Trophoblast cell (in vitro differentiated cells and primary cell): ENCODE measurements at regions not wholly inside any gene's neighbourhood (a gene's known extent, or its start where the extent isn't known, plus 50 kb on each side); places are given as distances from the start of the nearest gene placed in this dataset.

Experiments
- DNase-seq, 2 donors: peaks; one replicate each; pipeline ENCODE4 v3.0.0-alpha.2; 2016
- H2AFZ ChIP-seq: 2 replicates; pipeline ENCODE4 v1.6.1; 2013; ENCODE audit warnings: low read length, moderate library complexity, mild to moderate bottlenecking; ENCODE audit not compliant: insufficient read depth, poor library complexity
- H2AK5ac ChIP-seq: 2 replicates; pipeline ENCODE4 v1.6.1; 2013; ENCODE audit warnings: mild to moderate bottlenecking, low read length
- H2BK120ac ChIP-seq: 2 replicates; pipeline ENCODE4 v1.6.1; 2013; ENCODE audit warnings: low read length, mild to moderate bottlenecking, moderate library complexity; ENCODE audit not compliant: insufficient read depth, poor library complexity
- H2BK12ac ChIP-seq: 2 replicates; pipeline ENCODE4 v1.6.1; 2013; ENCODE audit warnings: mild to moderate bottlenecking, low read length, moderate library complexity
- H2BK5ac ChIP-seq: 2 replicates; pipeline ENCODE4 v1.6.1; 2013; ENCODE audit warnings: low read length, low read depth, moderate library complexity, mild to moderate bottlenecking; ENCODE audit not compliant: poor library complexity
- H3K14ac ChIP-seq: 2 replicates; pipeline ENCODE4 v1.6.1; 2013; ENCODE audit warnings: mild to moderate bottlenecking, low read length
- H3K18ac ChIP-seq: 2 replicates; pipeline ENCODE4 v1.6.1; 2013; ENCODE audit warnings: mild to moderate bottlenecking, low read length
- H3K23ac ChIP-seq: 2 replicates; pipeline ENCODE4 v1.6.1; 2013; ENCODE audit warnings: low read length
- H3K27ac ChIP-seq: 2 replicates; pipeline ENCODE4 v1.5.1; 2013; ENCODE audit warnings: low read depth, mild to moderate bottlenecking, inconsistent platforms, low read length, moderate library complexity
- H3K27me3 ChIP-seq: 2 replicates; pipeline ENCODE4 v1.6.1; 2013; ENCODE audit warnings: inconsistent platforms, mild to moderate bottlenecking, low read length, moderate library complexity; ENCODE audit not compliant: insufficient read depth
- H3K36me3 ChIP-seq, 2 experiments: 1 replicate in 1 of 2; 2 replicates in 1 of 2; pipeline ENCODE4 v1.6.1; 2013; ENCODE audit warnings: low read length in 2 of 2, mild to moderate bottlenecking in 2 of 2, moderate library complexity in 1 of 2; ENCODE audit not compliant: insufficient read depth in 2 of 2, control insufficient read depth in 1 of 2
- H3K4ac ChIP-seq: 2 replicates; pipeline ENCODE4 v1.6.1; 2013; ENCODE audit warnings: low read depth, mild to moderate bottlenecking, low read length, moderate library complexity
- H3K4me1 ChIP-seq, 2 experiments: 1 replicate in 1 of 2; 2 replicates in 1 of 2; pipeline ENCODE4 v1.6.1; 2013; ENCODE audit warnings: low read length in 2 of 2, mild to moderate bottlenecking in 2 of 2, moderate library complexity in 1 of 2; ENCODE audit not compliant: insufficient read depth in 2 of 2, control insufficient read depth in 1 of 2
- H3K4me2 ChIP-seq: 2 replicates; pipeline ENCODE4 v1.6.1; 2013; ENCODE audit warnings: inconsistent platforms, mild to moderate bottlenecking, low read length, moderate library complexity
- H3K4me3 ChIP-seq: 2 replicates; pipeline ENCODE4 v1.5.1; 2013; ENCODE audit warnings: mild to moderate bottlenecking, low read depth, low read length, inconsistent platforms
- H3K79me1 ChIP-seq: one replicate; pipeline ENCODE4 v1.6.1; 2013; ENCODE audit warnings: low read length
- H3K79me2 ChIP-seq: 2 replicates; pipeline ENCODE4 v1.6.1; 2013; ENCODE audit warnings: low read length, mild to moderate bottlenecking; ENCODE audit not compliant: control insufficient read depth, insufficient read depth, poor library complexity
- H3K9ac ChIP-seq: 2 replicates; pipeline ENCODE4 v1.6.1; 2013; ENCODE audit warnings: mild to moderate bottlenecking, low read length
- H3K9me3 ChIP-seq: 2 replicates; pipeline ENCODE4 v1.6.1; 2013; ENCODE audit warnings: low read depth, mild to moderate bottlenecking, control low read depth, inconsistent platforms, low read length; ENCODE audit not compliant: insufficient read depth
- H4K12ac ChIP-seq: 2 replicates; pipeline ENCODE4 v1.6.1; 2013; ENCODE audit warnings: low read depth, mild to moderate bottlenecking, low read length, moderate library complexity
- H4K8ac ChIP-seq: 2 replicates; pipeline ENCODE4 v1.6.1; 2013; ENCODE audit warnings: low read depth, mild to moderate bottlenecking, low read length, moderate library complexity
- H4K91ac ChIP-seq: one replicate; pipeline ENCODE4 v1.6.1; 2013; ENCODE audit warnings: low read depth, mild to moderate bottlenecking, low read length, moderate library complexity
- WGBS: extraction: QIAGEN DNeasy Blood & Tissue Kit; methylation state at CpG from one replicate; pipeline ENCODE4 v1.1.7; 2013; ENCODE audit warnings: missing lambda C conversion rate; ENCODE audit not compliant: insufficient read length, insufficient coverage; ENCODE audit errors: extremely low coverage; 5-methylcytosine and 5-hydroxymethylcytosine counted together

- WGBS = no CpG with 5 or more reads among the region's 3 CpGs
- no peak overlapping the region for H2AK5ac ChIP-seq
- H3K18ac ChIP-seq = no peak overlapping the region
- H3K27ac ChIP-seq = no peak overlapping the region
- no peaks in the 10 kb centered on the region for H3K27me3 ChIP-seq
- H3K4me2 ChIP-seq = no peak overlapping the region
- no peak overlapping the region for H4K91ac ChIP-seq
- H3K79me2 ChIP-seq = no peaks in the 10 kb centered on the region
- no peak overlapping the region for H3K23ac ChIP-seq
- H2AFZ ChIP-seq = no peak overlapping the region
- no peak overlapping the region for H3K9ac ChIP-seq
- H3K36me3 ChIP-seq = no peaks in the 10 kb centered on the region
- peaks cover 4 to 6% of the 10 kb centered on the region in 2 experiments for H3K4me1 ChIP-seq
- no peak overlapping the region for H2BK120ac ChIP-seq
- no peak overlapping the region for H3K4me3 ChIP-seq
- no peak overlapping the region for H2BK12ac ChIP-seq
- DNase-seq = no peak
- no peak overlapping the region for H3K4ac ChIP-seq
- no peak overlapping the region for H4K12ac ChIP-seq
- H3K9me3 ChIP-seq = no peaks in the 10 kb centered on the region
- H3K79me1 ChIP-seq = peaks cover 9% of the 10 kb centered on the region
- no peak overlapping the region for H3K14ac ChIP-seq
- no peak overlapping the region for H4K8ac ChIP-seq
- H2BK5ac ChIP-seq = no peak overlapping the region
These were observed 62.9 kb upstream of the FOXN2 start for GRCh38 chr2:48251437-48252148.

GRCh38 chr2:48253301-48253700 lies 61.2 kb upstream of the FOXN2 start:
- Histone ChIP-seq H3K27ac (no peak overlapping the region), H3K9ac (no peak overlapping the region), H4K8ac (no peak overlapping the region), H2AK5ac (no peak overlapping the region), H3K4me1 (peaks cover under 1 to 6% of the 10 kb centered on the region in 2 experiments), H4K12ac (no peak overlapping the region), H2BK12ac (no peak overlapping the region), H3K9me3 (no peaks in the 10 kb centered on the region), H3K4me2 (no peak overlapping the region), H2AFZ (no peak overlapping the region), H3K4me3 (no peak overlapping the region), H3K79me2 (no peaks in the 10 kb centered on the region), H3K4ac (no peak overlapping the region), H3K36me3 (no peaks in the 10 kb centered on the region), H3K18ac (no peak overlapping the region), H2BK120ac (no peak overlapping the region), H3K27me3 (no peaks in the 10 kb centered on the region), H3K14ac (no peak overlapping the region), H3K79me1 (peaks cover 4% of the 10 kb centered on the region), H4K91ac (no peak overlapping the region), H2BK5ac (no peak overlapping the region), H3K23ac (no peak overlapping the region)
- WGBS = no CpG with 5 or more reads among the region's 1 CpG
- DNase-seq = no peak

- H3K27me3 ChIP-seq = no peaks in the 10 kb centered on the region
- H2AFZ ChIP-seq = no peak overlapping the region
These were observed 59.6 kb upstream of the FOXN2 start for GRCh38 chr2:48254839-48255238.

GRCh38 chr2:48257456-48257855 lies 57.0 kb upstream of the FOXN2 start:
- no peak overlapping the region for H3K4me2 ChIP-seq
- H3K4me3 ChIP-seq = no peak overlapping the region
- no peak for DNase-seq
- no peak overlapping the region for H3K18ac ChIP-seq
- H3K79me2 ChIP-seq = no peaks in the 10 kb centered on the region
- no peak overlapping the region for H4K12ac ChIP-seq
- no peak overlapping the region for H4K8ac ChIP-seq
- H4K91ac ChIP-seq = no peak overlapping the region
- no peak overlapping the region for H3K14ac ChIP-seq
- H3K36me3 ChIP-seq = no peaks in the 10 kb centered on the region
- no CpG with 5 or more reads among the region's 2 CpGs for WGBS
- H3K4ac ChIP-seq = no peak overlapping the region
- H3K79me1 ChIP-seq = peaks cover 5% of the 10 kb centered on the region
- no peak overlapping the region for H3K9ac ChIP-seq
- H2AK5ac ChIP-seq = no peak overlapping the region
- H3K4me1 ChIP-seq = peaks cover 0 to 2% of the 10 kb centered on the region in 2 experiments
- no peak overlapping the region for H2BK5ac ChIP-seq
- H3K27ac ChIP-seq = no peak overlapping the region
- no peak overlapping the region for H2AFZ ChIP-seq
- peak overlapping the region; percentile 45 for H2BK120ac ChIP-seq
- H3K9me3 ChIP-seq = no peaks in the 10 kb centered on the region
- no peak overlapping the region for H3K23ac ChIP-seq
- H2BK12ac ChIP-seq = no peak overlapping the region
- H3K27me3 ChIP-seq = no peaks in the 10 kb centered on the region

More at GRCh38 chr2:48254839-48255238, 59.6 kb upstream of the FOXN2 start:
- Histone ChIP-seq H3K23ac (no peak overlapping the region), H4K91ac (no peak overlapping the region), H4K8ac (no peak overlapping the region), H3K36me3 (no peaks in the 10 kb centered on the region), H3K4me1 (peaks cover 0 to 5% of the 10 kb centered on the region in 2 experiments), H3K4ac (no peak overlapping the region), H3K4me2 (no peak overlapping the region), H4K12ac (no peak overlapping the region), H3K9me3 (no peaks in the 10 kb centered on the region), H2BK5ac (no peak overlapping the region), H3K9ac (no peak overlapping the region), H3K27ac (no peak overlapping the region), H3K14ac (no peak overlapping the region), H2AK5ac (no peak overlapping the region), H3K79me2 (no peaks in the 10 kb centered on the region), H3K18ac (no peak overlapping the region), H3K4me3 (no peak overlapping the region), H3K79me1 (peaks cover 5% of the 10 kb centered on the region), H2BK120ac (no peak overlapping the region), H2BK12ac (no peak overlapping the region)
- WGBS = no CpG with 5 or more reads among the region's 1 CpG
- DNase-seq = no peak
